Fibroblast of lung (primary cell): ENCODE measurements at regions not wholly inside any gene's neighbourhood (a gene's known extent, or its start where the extent isn't known, plus 50 kb on each side); places are given as distances from the start of the nearest gene placed in this dataset.

Experiments
- DNase-seq, 2 donors: peaks; one replicate each; pipeline versions ENCODE4 v3.0.0 to v3.0.0-alpha.2; 2010; ENCODE audit warnings: low read depth in 2 of 2
- H2AFZ ChIP-seq: 2 replicates; pipeline ENCODE4 v1.5.1; 2012; ENCODE audit warnings: low read length, control low read depth, inconsistent platforms
- H3K27ac ChIP-seq: 2 replicates; pipeline ENCODE4 v1.5.1; 2011; ENCODE audit warnings: low read length, control low read depth; ENCODE audit not compliant: insufficient read depth
- H3K27me3 ChIP-seq: 2 replicates; pipeline ENCODE4 v1.5.1; 2011; ENCODE audit warnings: mild to moderate bottlenecking, low read length; ENCODE audit not compliant: control insufficient read depth, insufficient read depth
- H3K36me3 ChIP-seq: 2 replicates; pipeline ENCODE4 v1.5.1; 2011; ENCODE audit warnings: low read length; ENCODE audit not compliant: control insufficient read depth, insufficient read depth
- H3K4me1 ChIP-seq: 2 replicates; pipeline ENCODE4 v1.5.1; 2011; ENCODE audit warnings: low read length; ENCODE audit not compliant: control insufficient read depth, insufficient read depth; ENCODE audit errors: extremely low read depth
- H3K4me2 ChIP-seq: 2 replicates; pipeline ENCODE4 v1.5.1; 2011; ENCODE audit warnings: low read length, control low read depth; ENCODE audit not compliant: insufficient read depth; ENCODE audit errors: extremely low read depth
- H3K4me3 ChIP-seq, 4 experiments: fragments of 200-600 bp in 1 of 4; sonication (generic) in 1 of 4; replicated peaks in 1 of 4; 2 replicates each; pipeline ENCODE4 v1.5.1; 2011 to 2016; ENCODE audit warnings: low read length in 4 of 4, low read depth in 3 of 4, mild to moderate bottlenecking in 3 of 4, control low read depth in 2 of 4, inconsistent platforms in 1 of 4, mixed read lengths in 1 of 4; ENCODE audit not compliant: insufficient read depth in 1 of 4; ENCODE audit errors: control extremely low read depth in 1 of 4
- H3K79me2 ChIP-seq: 2 replicates; pipeline ENCODE4 v1.5.1; 2012; ENCODE audit warnings: mild to moderate bottlenecking, low read length, inconsistent platforms; ENCODE audit not compliant: control insufficient read depth, insufficient read depth
- H3K9ac ChIP-seq: 2 replicates; pipeline ENCODE4 v1.5.1; 2011; ENCODE audit warnings: mild to moderate bottlenecking, low read length, control low read depth; ENCODE audit not compliant: insufficient read depth
- H3K9me3 ChIP-seq: 2 replicates; pipeline ENCODE4 v1.5.1; 2012; ENCODE audit warnings: low read depth, low read length; ENCODE audit not compliant: control insufficient read depth, insufficient read depth
- H4K20me1 ChIP-seq: 2 replicates; pipeline ENCODE4 v1.5.1; 2011; ENCODE audit warnings: low read length; ENCODE audit not compliant: control insufficient read depth, insufficient read depth; ENCODE audit errors: extremely low read depth
- EZH2 ChIP-seq: IDR thresholded peaks from 2 replicates; pipeline ENCODE4 v1.5.1; 2012; ENCODE audit warnings: low read length, control low read depth, mild to moderate bottlenecking; ENCODE audit errors: missing control alignments
- TF ChIP-seq, protein P1 (sequence below), 2 donors: IDR thresholded peaks in 1 of 2; conservative IDR thresholded peaks in 1 of 2; 1 replicate in 1 of 2; 2 replicates in 1 of 2; pipeline ENCODE4 v1.5.1; 2011 to 2012; ENCODE audit warnings: low read length in 2 of 2, control low read depth in 1 of 2, inconsistent platforms in 1 of 2, low read depth in 1 of 2, mild to moderate bottlenecking in 1 of 2

DNA sequence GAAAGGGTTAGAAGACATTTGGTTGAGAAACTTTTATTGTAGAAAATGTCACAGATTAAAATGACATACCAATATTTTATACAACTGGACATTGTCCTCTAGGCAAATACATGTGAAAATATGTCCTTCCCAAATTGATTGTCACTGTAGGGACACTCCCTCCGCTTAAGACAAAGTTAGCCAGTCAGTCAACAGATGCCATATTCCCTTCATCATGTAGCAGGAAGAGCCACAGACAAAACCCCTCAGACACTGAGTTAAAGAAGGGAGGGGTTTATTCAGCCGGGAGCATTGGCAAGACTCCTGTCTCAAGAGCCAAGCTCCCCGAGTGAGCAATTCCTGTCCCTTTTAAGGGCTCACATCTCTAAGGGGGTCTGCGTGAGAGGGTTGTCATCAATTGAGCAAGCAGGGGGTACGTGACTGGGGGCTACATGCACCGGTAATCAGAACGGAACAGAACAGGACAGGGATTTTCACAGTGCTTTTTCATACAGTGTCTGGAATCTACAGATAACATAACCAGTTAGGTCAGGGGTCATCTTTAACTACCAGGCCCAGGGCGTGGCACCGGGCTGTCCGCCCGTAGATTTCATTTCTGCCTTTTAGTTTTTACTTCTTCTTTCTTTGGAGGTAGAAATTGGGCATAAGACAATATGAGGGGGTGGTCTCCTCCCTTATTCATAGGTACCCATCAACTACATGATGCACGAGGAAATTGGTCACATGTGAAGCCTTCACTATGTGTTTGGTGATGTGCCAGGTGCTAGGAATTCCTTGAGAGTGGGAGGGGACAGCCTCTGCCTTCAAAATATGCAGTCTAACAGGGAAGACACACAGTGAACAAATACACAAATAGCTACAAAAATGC lies 155.7 kb upstream of the CDYL start:
- no peak overlapping the region for H2AFZ ChIP-seq
- no peaks in the 10 kb centered on the region for H3K4me1 ChIP-seq
- no peak overlapping the region for H3K4me2 ChIP-seq
- DNase-seq = no peak
- no peaks in the 10 kb centered on the region for H4K20me1 ChIP-seq
- TF ChIP-seq, protein P1, sequence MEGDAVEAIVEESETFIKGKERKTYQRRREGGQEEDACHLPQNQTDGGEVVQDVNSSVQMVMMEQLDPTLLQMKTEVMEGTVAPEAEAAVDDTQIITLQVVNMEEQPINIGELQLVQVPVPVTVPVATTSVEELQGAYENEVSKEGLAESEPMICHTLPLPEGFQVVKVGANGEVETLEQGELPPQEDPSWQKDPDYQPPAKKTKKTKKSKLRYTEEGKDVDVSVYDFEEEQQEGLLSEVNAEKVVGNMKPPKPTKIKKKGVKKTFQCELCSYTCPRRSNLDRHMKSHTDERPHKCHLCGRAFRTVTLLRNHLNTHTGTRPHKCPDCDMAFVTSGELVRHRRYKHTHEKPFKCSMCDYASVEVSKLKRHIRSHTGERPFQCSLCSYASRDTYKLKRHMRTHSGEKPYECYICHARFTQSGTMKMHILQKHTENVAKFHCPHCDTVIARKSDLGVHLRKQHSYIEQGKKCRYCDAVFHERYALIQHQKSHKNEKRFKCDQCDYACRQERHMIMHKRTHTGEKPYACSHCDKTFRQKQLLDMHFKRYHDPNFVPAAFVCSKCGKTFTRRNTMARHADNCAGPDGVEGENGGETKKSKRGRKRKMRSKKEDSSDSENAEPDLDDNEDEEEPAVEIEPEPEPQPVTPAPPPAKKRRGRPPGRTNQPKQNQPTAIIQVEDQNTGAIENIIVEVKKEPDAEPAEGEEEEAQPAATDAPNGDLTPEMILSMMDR (conservative IDR thresholded peaks at IDR 0.05 in 1 of 2, IDR thresholded peaks at IDR 0.05 in 1 of 2; ENCODE audit: low read depth in 1 of 2, low read length in 2 of 2) = no peak
- no peak for TF ChIP-seq EZH2
- no peaks in the 10 kb centered on the region for H3K9me3 ChIP-seq
- H3K4me3 ChIP-seq = no peak overlapping the region
- H3K27me3 ChIP-seq = no peaks in the 10 kb centered on the region
- H3K27ac ChIP-seq = no peak overlapping the region
- no peak overlapping the region for H3K9ac ChIP-seq
- H3K79me2 ChIP-seq = no peaks in the 10 kb centered on the region
- no peaks in the 10 kb centered on the region for H3K36me3 ChIP-seq

DNA sequence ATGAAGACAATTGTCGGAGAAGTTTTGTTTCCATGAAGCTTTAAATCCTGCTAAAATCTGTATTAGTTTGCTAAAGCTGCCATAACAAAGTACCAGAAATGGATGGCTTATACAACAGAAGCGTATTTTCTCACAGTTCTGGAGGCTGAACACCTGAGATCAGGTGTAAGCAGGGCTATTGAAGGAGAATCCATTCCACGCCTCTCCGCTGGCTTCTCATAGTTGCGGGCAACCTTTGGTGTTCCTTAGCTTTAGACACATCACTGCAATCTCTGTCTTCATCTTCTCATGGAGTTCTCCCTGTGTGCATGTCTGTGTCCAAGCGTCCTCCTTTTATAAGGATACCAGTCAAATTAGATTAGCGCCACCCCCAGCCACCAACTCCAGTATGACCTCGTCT lies 159.9 kb upstream of the CDYL start:
- Histone ChIP-seq H3K79me2 (no peaks in the 10 kb centered on the region), H3K27ac (no peak overlapping the region), H3K4me1 (peaks cover 2% of the 10 kb centered on the region), H3K36me3 (no peaks in the 10 kb centered on the region), H3K4me2 (no peak overlapping the region), H3K9me3 (no peaks in the 10 kb centered on the region), H3K9ac (no peak overlapping the region), H3K4me3 (no peak overlapping the region), H2AFZ (no peak overlapping the region), H4K20me1 (no peaks in the 10 kb centered on the region), H3K27me3 (no peaks in the 10 kb centered on the region)
- DNase-seq = no peak
- TF ChIP-seq, protein P1 (conservative IDR thresholded peaks at IDR 0.05 in 1 of 2, IDR thresholded peaks at IDR 0.05 in 1 of 2; ENCODE audit: low read depth in 1 of 2, low read length in 2 of 2) = no peak
- TF ChIP-seq EZH2 = no peak

DNA sequence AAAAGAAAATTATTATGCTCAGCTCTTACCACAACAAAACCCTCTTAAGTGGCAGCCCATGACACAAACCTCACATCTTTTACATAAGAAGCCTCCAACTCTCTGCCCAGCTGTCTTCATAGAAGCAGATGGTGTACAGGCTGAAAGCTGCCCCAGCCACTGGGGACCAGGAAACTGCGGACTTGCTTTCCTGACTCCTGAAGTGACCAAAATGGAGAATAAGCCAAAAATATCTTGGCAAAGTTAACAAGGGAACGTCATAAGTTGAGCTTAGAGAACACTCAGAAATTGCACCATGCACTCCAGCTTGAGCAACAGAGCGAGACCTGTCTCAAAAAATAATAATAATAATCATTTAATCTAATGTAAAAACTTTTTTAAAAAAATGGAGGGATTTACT lies 160.3 kb upstream of the CDYL start:
- peak in 1 of 2 donors; percentile 92 for DNase-seq

More for the DNA sequence above, 160.3 kb upstream of the CDYL start:
- Histone ChIP-seq H3K79me2 (no peaks in the 10 kb centered on the region), H3K27me3 (no peaks in the 10 kb centered on the region), H3K4me1 (peaks cover 2% of the 10 kb centered on the region), H3K36me3 (no peaks in the 10 kb centered on the region), H3K27ac (no peak overlapping the region), H3K4me2 (no peak overlapping the region), H3K4me3 (no peak overlapping the region), H4K20me1 (no peaks in the 10 kb centered on the region), H2AFZ (no peak overlapping the region), H3K9me3 (no peaks in the 10 kb centered on the region), H3K9ac (no peak overlapping the region)
- TF ChIP-seq, protein P1 (conservative IDR thresholded peaks at IDR 0.05 in 1 of 2, IDR thresholded peaks at IDR 0.05 in 1 of 2; ENCODE audit: low read depth in 1 of 2, low read length in 2 of 2) = no peak
- TF ChIP-seq EZH2 = no peak
